Astrocyte of the spinal cord (primary cell): ENCODE measurements at regions not wholly inside any gene's neighbourhood (a gene's known extent, or its start where the extent isn't known, plus 50 kb on each side); places are given as distances from the start of the nearest gene placed in this dataset.

Experiments
- DNase-seq: peaks from one replicate; pipeline ENCODE4 v3.0.0; 2011; ENCODE audit warnings: low read depth, low spot score
- H3K4me3 ChIP-seq: 2 replicates; pipeline ENCODE4 v1.5.1; 2011; ENCODE audit warnings: low read depth, mild to moderate bottlenecking, low read length, moderate library complexity
- CTCF ChIP-seq: IDR thresholded peaks from 2 replicates; pipeline ENCODE4 v1.5.1; 2012; ENCODE audit warnings: low read depth, mild to moderate bottlenecking, low read length, inconsistent platforms
- in situ Hi-C: cut with HindIII; loops from 2 replicates; pipeline ENCODE4 v1.10.0; 2017; ENCODE audit warnings: low sequenced_read_pairs

DNA sequence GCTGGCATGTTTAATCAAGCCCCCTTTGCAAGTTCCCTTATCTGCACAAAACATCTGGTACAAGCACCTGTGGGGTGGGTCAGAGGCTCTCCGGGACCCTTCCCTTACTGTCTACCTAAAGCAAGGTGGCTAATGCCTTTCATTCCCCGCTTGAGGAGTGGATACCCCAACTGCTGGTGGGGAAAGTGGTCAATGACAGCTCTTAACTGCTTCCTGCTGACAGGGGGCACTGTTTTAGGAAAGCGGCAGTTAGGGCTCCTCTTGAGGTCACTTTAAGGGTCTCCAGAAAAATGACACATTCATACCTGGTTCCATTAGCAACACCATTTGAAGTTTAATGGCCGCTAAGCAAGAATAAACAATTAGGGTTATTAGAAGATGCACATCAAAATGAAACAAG lies 761.8 kb upstream of the PHF14 start:
- no peak for TF ChIP-seq CTCF
- no peak for DNase-seq
- H3K4me3 ChIP-seq: no peak overlapping the region
- in situ Hi-C loops: no loop called here

DNA sequence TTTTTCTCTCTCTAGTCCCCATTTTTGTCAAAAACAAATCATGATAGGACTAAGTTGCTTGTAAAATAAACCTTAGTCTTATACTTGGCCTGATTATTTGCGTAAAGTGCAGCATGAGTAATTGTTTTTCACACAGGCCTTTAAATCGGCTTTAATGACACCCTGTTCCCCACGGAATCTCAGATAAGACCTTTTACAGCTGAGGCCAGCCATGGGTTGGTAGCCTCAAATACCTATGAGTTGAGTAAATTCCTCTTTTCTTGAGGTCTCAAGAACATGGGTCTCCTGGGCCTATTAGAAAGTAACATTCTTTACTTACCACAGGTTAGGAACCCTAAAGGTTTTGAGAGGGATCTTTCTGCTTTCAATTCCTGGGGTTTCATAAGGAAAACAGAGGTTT lies 761.0 kb upstream of the PHF14 start:
- no peak overlapping the region for H3K4me3 ChIP-seq
- TF ChIP-seq CTCF: no peak
- in situ Hi-C loops: no loop called here
- no peak for DNase-seq

- TF ChIP-seq CTCF: no peak
- H3K4me3 ChIP-seq: no peak overlapping the region
- in situ Hi-C loops: no loop called here
- no peak for DNase-seq
Observed at GRCh38 chr7:10216462-10216861, 757.2 kb upstream of the PHF14 start.

- no peak for DNase-seq
- H3K4me3 ChIP-seq: no peak overlapping the region
- in situ Hi-C loops: no loop called here
- no peak for TF ChIP-seq CTCF
Observed at GRCh38 chr7:10221084-10221483, 752.6 kb upstream of the PHF14 start.

DNA sequence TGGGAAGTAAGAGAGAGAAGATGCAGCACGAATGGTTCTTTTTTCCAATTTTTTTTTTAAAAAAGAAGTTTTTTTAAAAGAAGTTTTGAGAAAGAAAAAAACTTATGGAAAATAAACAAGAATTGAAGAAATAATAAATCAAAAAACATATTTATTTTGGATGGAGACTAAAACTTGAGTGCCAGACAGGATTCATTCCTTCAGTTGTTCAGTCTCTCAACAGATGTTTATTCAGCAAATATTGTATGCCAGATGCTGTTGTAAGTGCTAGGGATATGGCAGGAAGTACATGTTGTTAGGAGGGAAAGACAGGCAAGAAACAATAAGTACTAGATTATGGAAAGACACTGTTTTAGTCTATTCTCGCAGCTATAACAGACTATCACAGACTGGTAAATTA lies 750.7 kb upstream of the PHF14 start:
- no peak overlapping the region for H3K4me3 ChIP-seq
- in situ Hi-C loops: no loop called here
- no peak for TF ChIP-seq CTCF
- no peak for DNase-seq

DNA sequence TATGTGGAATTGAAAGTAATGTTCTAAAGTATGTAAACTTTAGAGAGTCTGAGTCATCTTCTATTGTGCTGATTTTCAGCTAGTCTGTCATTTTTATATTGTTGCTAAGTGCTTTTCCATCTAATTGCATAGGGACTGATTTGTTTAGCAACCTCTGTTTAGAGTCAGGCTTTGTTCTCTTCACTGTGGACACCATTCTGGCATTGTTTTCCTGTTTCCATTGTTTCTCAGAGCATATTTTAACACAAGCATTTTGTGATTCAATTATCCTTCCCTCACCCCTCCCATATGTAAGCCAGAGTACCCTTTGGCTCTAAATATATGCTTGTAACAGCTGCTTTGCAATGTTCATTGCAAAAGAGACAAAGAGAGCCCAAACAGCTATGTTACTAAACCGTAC lies 748.4 kb upstream of the PHF14 start:
- no peak overlapping the region for H3K4me3 ChIP-seq
- in situ Hi-C loops: no loop called here
- TF ChIP-seq CTCF: no peak
- DNase-seq: no peak

- in situ Hi-C loops: no loop called here
- no peak for TF ChIP-seq CTCF
- peak; percentile 59 for DNase-seq
- no peak overlapping the region for H3K4me3 ChIP-seq
Observed at GRCh38 chr7:10237306-10237705, 736.4 kb upstream of the PHF14 start.
